ENCODE measurements at regions not wholly inside any gene's neighbourhood (a gene's known extent, or its start where the extent isn't known, plus 50 kb on each side); places are given as distances from the start of the nearest gene placed in this dataset.

DNA sequence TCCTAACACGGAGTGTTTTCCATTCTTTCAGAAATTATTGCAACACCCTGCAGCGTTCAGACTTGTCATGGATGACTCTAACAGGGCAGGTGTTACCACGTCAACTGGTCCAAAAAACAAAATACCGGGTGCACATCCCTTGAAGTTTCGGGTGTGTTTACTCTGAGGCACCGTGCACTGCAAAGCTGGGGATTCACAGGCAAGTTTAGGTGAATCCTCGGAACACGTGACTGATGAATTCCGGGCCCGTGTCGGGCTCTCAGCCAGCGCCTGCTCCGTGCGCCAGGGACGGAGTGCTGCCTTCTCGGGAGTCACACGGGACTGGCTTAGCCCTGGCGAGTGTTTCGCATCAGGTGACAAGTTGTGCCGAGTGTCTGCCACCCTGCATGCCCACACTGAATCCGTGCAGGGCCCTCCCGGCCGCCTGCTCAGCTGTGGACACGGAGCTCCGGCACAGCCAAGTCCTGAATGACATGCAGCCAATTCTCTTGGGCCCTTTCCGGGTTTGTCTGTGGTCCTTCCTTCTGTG lies 66.0 kb upstream of the IRX4 start:
- TF ChIP-seq, protein P1, sequence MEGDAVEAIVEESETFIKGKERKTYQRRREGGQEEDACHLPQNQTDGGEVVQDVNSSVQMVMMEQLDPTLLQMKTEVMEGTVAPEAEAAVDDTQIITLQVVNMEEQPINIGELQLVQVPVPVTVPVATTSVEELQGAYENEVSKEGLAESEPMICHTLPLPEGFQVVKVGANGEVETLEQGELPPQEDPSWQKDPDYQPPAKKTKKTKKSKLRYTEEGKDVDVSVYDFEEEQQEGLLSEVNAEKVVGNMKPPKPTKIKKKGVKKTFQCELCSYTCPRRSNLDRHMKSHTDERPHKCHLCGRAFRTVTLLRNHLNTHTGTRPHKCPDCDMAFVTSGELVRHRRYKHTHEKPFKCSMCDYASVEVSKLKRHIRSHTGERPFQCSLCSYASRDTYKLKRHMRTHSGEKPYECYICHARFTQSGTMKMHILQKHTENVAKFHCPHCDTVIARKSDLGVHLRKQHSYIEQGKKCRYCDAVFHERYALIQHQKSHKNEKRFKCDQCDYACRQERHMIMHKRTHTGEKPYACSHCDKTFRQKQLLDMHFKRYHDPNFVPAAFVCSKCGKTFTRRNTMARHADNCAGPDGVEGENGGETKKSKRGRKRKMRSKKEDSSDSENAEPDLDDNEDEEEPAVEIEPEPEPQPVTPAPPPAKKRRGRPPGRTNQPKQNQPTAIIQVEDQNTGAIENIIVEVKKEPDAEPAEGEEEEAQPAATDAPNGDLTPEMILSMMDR (IDR thresholded peaks at IDR 0.05 in 8 of 11, conservative IDR thresholded peaks at IDR 0.05 in 3 of 11), result no peak
- no peak for TF ChIP-seq POLR2A (IDR thresholded peaks at IDR 0.05)

Data from spleen (tissue), 7 donors.